Stimulated activated naive CD8-positive, alpha-beta T cell treated with anti-CD3 and anti-CD28 coated beads, Interleukin-15, Interleukin-2, amounts not matched to agents 100 ng/mL and 50 ng/mL, for 24 hours (primary cell): ENCODE measurements at regions not wholly inside any gene's neighbourhood (a gene's known extent, or its start where the extent isn't known, plus 50 kb on each side); places are given as distances from the start of the nearest gene placed in this dataset.

Experiments
- H3K27ac Mint-ChIP-seq: one replicate; pipeline ENCODE4 v1.8.0; 2021; ENCODE audit warnings: mild to moderate bottlenecking, mixed read lengths
- H3K27me3 Mint-ChIP-seq: one replicate; pipeline ENCODE4 v1.8.0; 2021; ENCODE audit warnings: mixed read lengths
- H3K36me3 Mint-ChIP-seq: one replicate; pipeline ENCODE4 v1.8.0; 2021; ENCODE audit warnings: low read depth, mixed read lengths
- H3K4me1 Mint-ChIP-seq: one replicate; pipeline ENCODE4 v1.8.0; 2021; ENCODE audit warnings: low read depth, mixed read lengths
- H3K4me3 Mint-ChIP-seq: one replicate; pipeline ENCODE4 v1.8.0; 2021; ENCODE audit warnings: mild to moderate bottlenecking, mixed read lengths
- H3K9me3 Mint-ChIP-seq: one replicate; pipeline ENCODE4 v1.8.0; 2021; ENCODE audit warnings: mixed read lengths

- H3K36me3 Mint-ChIP-seq, result no peaks in the 10 kb centered on the region
- H3K4me3 Mint-ChIP-seq, result no peak overlapping the region
- no peak overlapping the region for H3K27ac Mint-ChIP-seq
- H3K27me3 Mint-ChIP-seq, result peaks cover 3% of the 10 kb centered on the region
- no peaks in the 10 kb centered on the region for H3K9me3 Mint-ChIP-seq
- H3K4me1 Mint-ChIP-seq, result peaks cover 9% of the 10 kb centered on the region
Measured at GRCh38 chr1:232379063-232379434, 250.9 kb downstream of the SIPA1L2 start.

DNA sequence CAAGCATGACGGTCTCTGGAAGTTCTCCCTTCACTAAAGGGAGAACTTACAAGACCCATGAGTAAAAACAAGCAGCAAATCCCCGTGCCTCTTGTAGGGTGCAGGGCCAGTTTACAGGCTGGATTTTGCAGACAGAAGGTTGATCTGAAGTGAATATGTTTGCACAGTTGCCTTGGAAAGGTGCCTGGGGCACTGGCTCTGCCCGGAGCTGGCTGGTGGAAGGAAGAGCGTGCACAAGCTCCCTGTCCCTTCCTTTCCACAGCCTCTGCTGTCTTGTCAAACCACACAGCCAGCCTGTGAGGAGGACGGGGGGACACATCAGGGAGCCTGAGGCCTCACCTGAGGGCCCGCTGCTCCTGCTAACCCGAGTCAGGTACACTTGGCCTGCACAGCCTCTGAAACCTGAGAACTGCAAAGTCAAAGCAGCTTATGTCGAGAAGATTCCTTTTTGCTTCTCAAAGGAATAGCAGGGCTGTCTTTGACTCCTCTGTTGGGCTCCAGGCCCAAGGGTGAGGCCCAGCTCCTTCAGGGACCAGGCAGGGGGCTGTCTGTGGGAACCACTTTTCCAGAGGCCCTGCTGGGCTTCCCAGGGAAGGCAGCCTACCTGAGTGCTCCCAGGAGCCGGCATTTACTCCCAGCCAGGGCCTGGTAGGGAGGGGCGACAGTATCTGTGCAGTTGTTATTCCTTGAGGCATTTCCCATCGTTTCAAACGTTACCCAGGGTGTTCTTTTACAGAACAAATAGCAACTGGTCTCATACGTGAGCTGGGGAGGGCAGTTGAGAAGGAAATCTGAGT, 251.5 kb downstream of the SIPA1L2 start:
- no peaks in the 10 kb centered on the region for H3K27me3 Mint-ChIP-seq
- peaks cover 9% of the 10 kb centered on the region for H3K4me1 Mint-ChIP-seq
- no peaks in the 10 kb centered on the region for H3K36me3 Mint-ChIP-seq
- no peak overlapping the region for H3K4me3 Mint-ChIP-seq
- no peak overlapping the region for H3K27ac Mint-ChIP-seq
- no peaks in the 10 kb centered on the region for H3K9me3 Mint-ChIP-seq

DNA sequence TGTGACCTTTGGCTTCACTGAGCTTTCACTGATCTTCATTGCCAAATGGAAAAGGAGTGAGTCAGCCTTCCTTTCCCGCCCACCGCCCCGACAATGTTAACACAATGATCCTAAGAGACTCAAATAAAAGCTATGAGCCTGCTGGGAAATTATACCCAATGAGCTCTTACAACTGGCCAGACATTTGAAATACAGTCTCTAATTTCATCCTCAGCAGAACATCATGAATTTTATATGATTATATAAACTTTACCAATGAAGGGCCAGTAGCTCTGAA, 252.5 kb downstream of the SIPA1L2 start:
- peaks cover 9% of the 10 kb centered on the region for H3K4me1 Mint-ChIP-seq
- H3K36me3 Mint-ChIP-seq, result no peaks in the 10 kb centered on the region
- no peaks in the 10 kb centered on the region for H3K9me3 Mint-ChIP-seq
- no peak overlapping the region for H3K4me3 Mint-ChIP-seq
- H3K27me3 Mint-ChIP-seq, result no peaks in the 10 kb centered on the region
- H3K27ac Mint-ChIP-seq, result peak overlapping the region; percentile 48

DNA sequence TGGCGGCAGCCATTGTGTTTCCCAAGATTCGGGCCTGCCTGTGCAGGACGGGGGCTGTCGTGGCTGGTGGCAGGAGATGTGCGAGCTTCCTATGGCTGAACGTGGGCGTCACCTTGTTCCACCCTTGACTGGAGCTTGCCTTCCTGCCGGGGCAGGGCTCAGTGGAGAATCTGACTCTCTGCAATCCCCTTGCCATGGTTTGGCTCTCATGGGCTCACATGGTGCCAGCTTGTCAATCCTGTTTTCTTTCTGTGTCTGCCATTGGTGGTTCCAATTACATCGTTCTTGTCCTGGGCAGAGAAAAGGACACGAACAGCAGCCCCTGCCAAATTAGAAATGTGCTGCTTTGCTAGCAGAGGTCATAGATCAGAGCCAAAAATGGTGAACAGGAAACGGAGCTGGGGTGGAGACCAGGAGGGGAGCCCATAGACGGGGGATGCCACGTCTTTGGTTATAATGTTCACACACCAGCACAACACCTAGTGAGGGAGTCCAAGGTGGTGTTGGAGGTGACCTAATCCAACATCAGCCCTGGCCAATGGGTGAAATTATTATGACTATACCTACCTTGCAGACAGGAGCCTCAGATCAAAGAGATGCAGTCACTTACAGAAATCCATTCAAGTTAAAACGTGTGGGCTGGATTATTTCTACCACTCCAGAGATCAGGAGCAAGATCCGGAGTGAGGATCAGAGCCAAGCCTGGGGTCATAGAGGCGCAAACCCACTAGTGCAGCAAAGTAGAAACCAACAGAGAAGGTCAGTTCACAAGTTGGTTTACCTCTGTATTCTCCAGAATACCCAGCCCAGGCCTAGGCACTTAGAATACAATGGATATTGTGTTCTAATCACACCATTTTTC, 253.1 kb downstream of the SIPA1L2 start:
- no peaks in the 10 kb centered on the region for H3K9me3 Mint-ChIP-seq
- peak overlapping the region; percentile 15 for H3K27ac Mint-ChIP-seq
- H3K4me3 Mint-ChIP-seq, result no peak overlapping the region
- no peaks in the 10 kb centered on the region for H3K36me3 Mint-ChIP-seq
- H3K27me3 Mint-ChIP-seq, result no peaks in the 10 kb centered on the region
- peaks cover 9% of the 10 kb centered on the region for H3K4me1 Mint-ChIP-seq

DNA sequence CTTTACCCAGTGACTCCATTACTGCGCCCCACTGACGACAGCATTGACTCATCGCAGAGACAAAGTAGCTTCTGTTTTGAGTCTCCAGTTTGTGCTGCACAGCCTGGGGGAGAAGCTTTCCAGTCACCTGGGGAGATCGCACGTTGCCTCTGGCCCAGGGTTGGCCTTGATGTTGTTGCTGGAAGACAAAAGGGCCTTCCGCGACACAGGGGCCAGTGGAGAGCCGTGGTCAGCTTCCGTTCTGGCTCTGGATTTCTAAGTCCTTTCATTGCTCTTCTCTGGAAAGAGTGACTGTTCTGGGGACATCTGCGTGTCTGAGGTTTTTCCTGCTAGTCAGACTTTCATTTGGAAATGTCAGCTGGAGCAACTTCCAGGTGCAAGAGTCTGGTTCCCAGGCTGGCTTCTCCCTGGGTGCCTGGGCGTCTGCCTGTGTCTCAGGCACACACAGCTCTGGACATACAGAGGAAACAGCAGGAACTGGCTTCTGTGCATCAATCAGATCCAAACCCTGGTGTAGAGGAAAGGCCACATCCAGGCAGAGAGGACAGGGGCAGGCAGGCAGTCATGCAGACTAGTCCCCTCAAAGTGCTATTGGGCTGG, 257.0 kb downstream of the SIPA1L2 start:
- Mint-ChIP-seq H3K4me1 (peaks cover 9% of the 10 kb centered on the region), H3K27me3 (no peaks in the 10 kb centered on the region), H3K27ac (no peak overlapping the region), H3K4me3 (no peak overlapping the region), H3K36me3 (no peaks in the 10 kb centered on the region), H3K9me3 (no peaks in the 10 kb centered on the region)

GRCh38 chr1:232372431-232372830, 257.5 kb downstream of the SIPA1L2 start:
- H3K27me3 Mint-ChIP-seq, result no peaks in the 10 kb centered on the region
- H3K27ac Mint-ChIP-seq, result no peak overlapping the region
- H3K4me1 Mint-ChIP-seq, result peaks cover 8% of the 10 kb centered on the region
- no peaks in the 10 kb centered on the region for H3K9me3 Mint-ChIP-seq
- no peaks in the 10 kb centered on the region for H3K36me3 Mint-ChIP-seq
- H3K4me3 Mint-ChIP-seq, result no peak overlapping the region

DNA sequence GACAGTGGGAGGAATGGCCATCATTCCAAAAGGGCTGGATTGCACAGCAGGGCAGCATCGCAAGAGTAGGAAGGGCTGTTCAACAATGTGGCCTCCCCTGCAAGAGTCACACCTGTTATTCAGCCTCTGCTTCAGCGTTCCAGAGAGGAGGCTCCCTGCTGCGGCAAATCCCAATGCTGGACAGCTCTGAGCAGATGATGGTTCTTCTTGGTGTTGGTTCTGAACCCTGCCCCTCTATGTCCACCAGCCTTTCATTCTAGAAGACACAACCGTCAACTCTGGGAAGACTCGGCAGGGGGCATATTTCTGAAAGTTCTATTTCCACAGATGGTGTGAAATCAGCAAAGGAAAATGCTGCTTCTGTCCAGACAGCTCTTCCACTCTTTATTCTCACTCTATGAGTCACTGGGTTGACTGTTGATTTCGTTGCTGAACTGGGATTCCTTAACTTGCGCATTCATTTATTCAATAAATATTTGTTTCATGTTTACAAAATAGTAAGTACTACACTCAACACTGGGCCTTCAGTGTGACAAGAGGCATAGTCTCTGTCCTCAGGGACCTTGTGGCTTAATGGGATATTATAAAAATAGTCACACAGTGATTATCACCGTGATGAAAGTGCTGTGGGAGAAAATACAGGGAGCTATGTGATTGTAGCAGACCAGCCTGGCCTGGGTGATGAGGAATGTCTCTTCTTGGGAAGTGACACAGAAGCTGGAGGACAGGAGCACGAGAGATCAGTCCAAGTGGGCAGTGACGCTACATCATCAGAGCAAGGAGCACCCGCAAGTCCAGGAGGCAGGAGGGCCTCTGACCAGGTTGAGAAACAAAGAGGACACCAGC, 260.3 kb downstream of the SIPA1L2 start:
- H3K27me3 Mint-ChIP-seq, result peaks cover under 1% of the 10 kb centered on the region
- no peak overlapping the region for H3K27ac Mint-ChIP-seq
- H3K4me3 Mint-ChIP-seq, result no peak overlapping the region
- H3K9me3 Mint-ChIP-seq, result no peaks in the 10 kb centered on the region
- H3K4me1 Mint-ChIP-seq, result no peaks in the 10 kb centered on the region
- H3K36me3 Mint-ChIP-seq, result no peaks in the 10 kb centered on the region

- no peaks in the 10 kb centered on the region for H3K9me3 Mint-ChIP-seq
- H3K27ac Mint-ChIP-seq, result no peak overlapping the region
- H3K4me1 Mint-ChIP-seq, result no peaks in the 10 kb centered on the region
- no peak overlapping the region for H3K4me3 Mint-ChIP-seq
- H3K36me3 Mint-ChIP-seq, result no peaks in the 10 kb centered on the region
- H3K27me3 Mint-ChIP-seq, result peaks cover 3% of the 10 kb centered on the region
Measured at GRCh38 chr1:232368821-232369321, 261.1 kb downstream of the SIPA1L2 start.

- no peak overlapping the region for H3K4me3 Mint-ChIP-seq
- H3K27ac Mint-ChIP-seq, result no peak overlapping the region
- no peaks in the 10 kb centered on the region for H3K36me3 Mint-ChIP-seq
Measured at GRCh38 chr1:232367293-232367692, 262.6 kb downstream of the SIPA1L2 start.

GRCh38 chr1:232364654-232365382, 265.1 kb downstream of the SIPA1L2 start:
- Mint-ChIP-seq H3K4me3 (no peak overlapping the region), H3K9me3 (no peaks in the 10 kb centered on the region), H3K36me3 (no peaks in the 10 kb centered on the region), H3K27me3 (peaks cover 3% of the 10 kb centered on the region), H3K27ac (no peak overlapping the region), H3K4me1 (no peaks in the 10 kb centered on the region)

More at GRCh38 chr1:232367293-232367692, 262.6 kb downstream of the SIPA1L2 start:
- H3K27me3 Mint-ChIP-seq, result peaks cover 3% of the 10 kb centered on the region
- no peaks in the 10 kb centered on the region for H3K9me3 Mint-ChIP-seq
- no peaks in the 10 kb centered on the region for H3K4me1 Mint-ChIP-seq

GRCh38 chr1:232363008-232363407, 266.9 kb downstream of the SIPA1L2 start:
- no peaks in the 10 kb centered on the region for H3K36me3 Mint-ChIP-seq
- H3K4me3 Mint-ChIP-seq, result no peak overlapping the region
- H3K9me3 Mint-ChIP-seq, result no peaks in the 10 kb centered on the region
- H3K27ac Mint-ChIP-seq, result no peak overlapping the region
- no peaks in the 10 kb centered on the region for H3K4me1 Mint-ChIP-seq
- H3K27me3 Mint-ChIP-seq, result peaks cover 3% of the 10 kb centered on the region

DNA sequence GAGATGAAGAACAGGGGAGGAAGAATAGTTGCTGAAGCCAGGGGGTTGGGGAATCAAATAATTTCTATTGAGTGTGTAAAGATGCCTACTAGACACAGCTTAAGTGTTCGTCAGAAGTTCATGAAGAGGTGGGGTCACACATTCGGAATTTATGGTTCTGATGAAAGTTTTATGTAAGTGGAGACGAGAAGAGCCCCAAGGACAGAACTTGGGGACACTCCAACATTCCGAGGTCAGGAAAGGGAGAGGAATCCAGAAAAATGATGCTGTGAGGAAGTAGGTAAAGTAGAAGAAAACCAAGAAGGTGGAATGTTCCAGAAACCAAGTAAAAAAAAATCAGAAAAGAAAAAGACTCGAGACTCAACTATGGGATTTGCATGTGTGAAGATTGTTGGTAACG, 272.5 kb downstream of the SIPA1L2 start:
- H3K4me3 Mint-ChIP-seq, result no peak overlapping the region
- H3K27ac Mint-ChIP-seq, result no peak overlapping the region
- H3K4me1 Mint-ChIP-seq, result no peaks in the 10 kb centered on the region
- no peaks in the 10 kb centered on the region for H3K27me3 Mint-ChIP-seq
- no peaks in the 10 kb centered on the region for H3K36me3 Mint-ChIP-seq
- H3K9me3 Mint-ChIP-seq, result no peaks in the 10 kb centered on the region

DNA sequence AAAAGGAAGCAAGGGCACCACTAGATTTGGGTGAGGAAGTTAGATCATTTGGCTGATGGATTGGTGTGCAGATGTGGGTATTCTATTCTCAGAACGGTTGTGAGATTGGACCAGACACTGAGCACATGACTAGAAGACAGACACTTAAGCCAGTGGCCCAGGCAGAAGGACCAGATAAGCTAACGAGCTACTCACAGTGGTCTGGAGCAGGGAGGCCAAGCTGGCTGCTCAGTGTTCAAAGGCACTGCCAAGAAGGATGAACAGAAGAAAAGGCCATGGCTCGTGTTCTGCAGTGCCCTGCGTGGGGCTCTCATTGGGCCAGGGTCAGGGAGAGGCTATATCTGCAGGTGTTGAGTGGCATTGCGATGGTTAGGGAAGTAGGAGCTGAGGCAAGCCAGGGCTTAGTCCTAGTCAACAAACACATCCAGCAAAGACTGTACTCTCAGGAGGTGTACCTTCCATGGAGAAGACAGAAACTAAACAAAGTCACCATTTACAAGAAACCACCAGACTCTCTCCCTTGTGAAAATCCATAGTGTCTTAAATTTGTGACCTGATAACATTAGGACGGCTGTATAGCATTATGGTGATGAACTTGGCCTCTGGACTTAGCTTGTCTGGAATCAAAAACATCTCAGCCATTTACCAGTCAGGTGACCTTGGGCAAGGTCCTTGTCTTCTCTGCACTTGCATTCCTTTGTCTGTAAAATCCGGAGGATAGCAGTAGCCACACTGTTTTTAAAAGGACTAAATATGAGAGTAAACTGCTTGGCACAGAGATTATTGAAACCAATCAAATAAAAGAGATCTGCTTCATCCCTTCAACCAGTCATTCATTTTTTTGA, 274.5 kb downstream of the SIPA1L2 start:
- Mint-ChIP-seq H3K4me1 (no peaks in the 10 kb centered on the region), H3K36me3 (no peaks in the 10 kb centered on the region), H3K27ac (no peak overlapping the region), H3K9me3 (no peaks in the 10 kb centered on the region), H3K4me3 (no peak overlapping the region), H3K27me3 (peaks cover 4% of the 10 kb centered on the region)
